ENCODE measurements at regions not wholly inside any gene's neighbourhood (a gene's known extent, or its start where the extent isn't known, plus 50 kb on each side); places are given as distances from the start of the nearest gene placed in this dataset.

- H2AFZ ChIP-seq (ENCODE audit: low read length): no peak overlapping the region
- TF ChIP-seq EZH2 (IDR thresholded peaks at IDR 0.05; ENCODE audit: borderline replicate concordance, low read length): no peak
- no peak for TF ChIP-seq CTCF (IDR thresholded peaks at IDR 0.05; ENCODE audit: low read length)
- H3K9ac ChIP-seq (ENCODE audit: low read length): no peak overlapping the region
- H3K79me2 ChIP-seq (ENCODE audit: insufficient read depth, low read length): no peaks in the 10 kb centered on the region
- no peak overlapping the region for H3K4me3 ChIP-seq (ENCODE audit: low read depth, low read length, poor library complexity, severe bottlenecking)
- no peaks in the 10 kb centered on the region for H3K9me3 ChIP-seq (ENCODE audit: low read length)
- H3K36me3 ChIP-seq (ENCODE audit: insufficient read depth, low read length): no peaks in the 10 kb centered on the region
- no peaks in the 10 kb centered on the region for H4K20me1 ChIP-seq (ENCODE audit: insufficient read depth, low read length)
- no peaks in the 10 kb centered on the region for H3K4me1 ChIP-seq (ENCODE audit: insufficient read depth, low read length, severe bottlenecking)
- no peak overlapping the region for H3K4me2 ChIP-seq (ENCODE audit: low read length)
- H3K27ac ChIP-seq (ENCODE audit: low read depth, low read length, poor library complexity, severe bottlenecking): no peak overlapping the region
- H3F3A ChIP-seq (ENCODE audit: insufficient read depth, low read length): no peaks in the 10 kb centered on the region
- no peaks in the 10 kb centered on the region for H3K27me3 ChIP-seq (ENCODE audit: insufficient read depth, low read length)
- H3K9me2 ChIP-seq (ENCODE audit: low read depth, low read length): no peaks in the 10 kb centered on the region
These were observed 327.0 kb downstream of the GPD2 start for GRCh38 chr2:156763174-156763573.

GRCh38 chr2:156765043-156765442 is 328.9 kb downstream of the GPD2 start:
- H4K20me1 ChIP-seq (ENCODE audit: insufficient read depth, low read length): no peaks in the 10 kb centered on the region
- no peaks in the 10 kb centered on the region for H3K27me3 ChIP-seq (ENCODE audit: insufficient read depth, low read length)
- no peaks in the 10 kb centered on the region for H3K79me2 ChIP-seq (ENCODE audit: insufficient read depth, low read length)
- TF ChIP-seq CTCF (IDR thresholded peaks at IDR 0.05; ENCODE audit: low read length) (no peak), EZH2 (IDR thresholded peaks at IDR 0.05; ENCODE audit: borderline replicate concordance, low read length) (no peak)
- H2AFZ ChIP-seq (ENCODE audit: low read length): no peak overlapping the region
- H3K4me2 ChIP-seq (ENCODE audit: low read length): no peak overlapping the region
- H3K4me3 ChIP-seq (ENCODE audit: low read depth, low read length, poor library complexity, severe bottlenecking): no peak overlapping the region
- H3K27ac ChIP-seq (ENCODE audit: low read depth, low read length, poor library complexity, severe bottlenecking): no peak overlapping the region
- no peaks in the 10 kb centered on the region for H3K36me3 ChIP-seq (ENCODE audit: insufficient read depth, low read length)
- H3K9ac ChIP-seq (ENCODE audit: low read length): no peak overlapping the region
- no peaks in the 10 kb centered on the region for H3K9me3 ChIP-seq (ENCODE audit: low read length)
- H3K9me2 ChIP-seq (ENCODE audit: low read depth, low read length): no peaks in the 10 kb centered on the region
- H3F3A ChIP-seq (ENCODE audit: insufficient read depth, low read length): no peaks in the 10 kb centered on the region
- H3K4me1 ChIP-seq (ENCODE audit: insufficient read depth, low read length, severe bottlenecking): no peaks in the 10 kb centered on the region

GRCh38 chr2:156765450-156765849 is 329.3 kb downstream of the GPD2 start:
- no peak overlapping the region for H2AFZ ChIP-seq (ENCODE audit: low read length)
- TF ChIP-seq EZH2 (IDR thresholded peaks at IDR 0.05; ENCODE audit: borderline replicate concordance, low read length): no peak
- H4K20me1 ChIP-seq (ENCODE audit: insufficient read depth, low read length): no peaks in the 10 kb centered on the region
- H3K27ac ChIP-seq (ENCODE audit: low read depth, low read length, poor library complexity, severe bottlenecking): no peak overlapping the region
- no peak overlapping the region for H3K9ac ChIP-seq (ENCODE audit: low read length)
- no peak overlapping the region for H3K4me3 ChIP-seq (ENCODE audit: low read depth, low read length, poor library complexity, severe bottlenecking)
- H3K4me2 ChIP-seq (ENCODE audit: low read length): no peak overlapping the region
- H3F3A ChIP-seq (ENCODE audit: insufficient read depth, low read length): no peaks in the 10 kb centered on the region
- no peaks in the 10 kb centered on the region for H3K4me1 ChIP-seq (ENCODE audit: insufficient read depth, low read length, severe bottlenecking)
- H3K36me3 ChIP-seq (ENCODE audit: insufficient read depth, low read length): no peaks in the 10 kb centered on the region
- H3K9me3 ChIP-seq (ENCODE audit: low read length): no peaks in the 10 kb centered on the region
- no peaks in the 10 kb centered on the region for H3K79me2 ChIP-seq (ENCODE audit: insufficient read depth, low read length)
- H3K9me2 ChIP-seq (ENCODE audit: low read depth, low read length): no peaks in the 10 kb centered on the region
- no peaks in the 10 kb centered on the region for H3K27me3 ChIP-seq (ENCODE audit: insufficient read depth, low read length)

GRCh38 chr2:156769802-156770201 is 333.6 kb downstream of the GPD2 start:
- no peak overlapping the region for H3K9ac ChIP-seq (ENCODE audit: low read length)
- H4K20me1 ChIP-seq (ENCODE audit: insufficient read depth, low read length): no peaks in the 10 kb centered on the region
- H3F3A ChIP-seq (ENCODE audit: insufficient read depth, low read length): no peaks in the 10 kb centered on the region
- no peak for TF ChIP-seq EZH2 (IDR thresholded peaks at IDR 0.05; ENCODE audit: borderline replicate concordance, low read length)
- no peak for TF ChIP-seq CTCF (IDR thresholded peaks at IDR 0.05; ENCODE audit: low read length)
- H2AFZ ChIP-seq (ENCODE audit: low read length): no peak overlapping the region
- no peaks in the 10 kb centered on the region for H3K79me2 ChIP-seq (ENCODE audit: insufficient read depth, low read length)
- H3K27me3 ChIP-seq (ENCODE audit: insufficient read depth, low read length): no peaks in the 10 kb centered on the region
- H3K9me2 ChIP-seq (ENCODE audit: low read depth, low read length): no peaks in the 10 kb centered on the region
- H3K9me3 ChIP-seq (ENCODE audit: low read length): no peaks in the 10 kb centered on the region
- H3K4me2 ChIP-seq (ENCODE audit: low read length): no peak overlapping the region
- H3K36me3 ChIP-seq (ENCODE audit: insufficient read depth, low read length): no peaks in the 10 kb centered on the region
- H3K4me3 ChIP-seq (ENCODE audit: low read depth, low read length, poor library complexity, severe bottlenecking): no peak overlapping the region
- H3K27ac ChIP-seq (ENCODE audit: low read depth, low read length, poor library complexity, severe bottlenecking): no peak overlapping the region
- H3K4me1 ChIP-seq (ENCODE audit: insufficient read depth, low read length, severe bottlenecking): no peaks in the 10 kb centered on the region

All from OCI-LY1 (cell line).